ENCODE measurements at regions not wholly inside any gene's neighbourhood (a gene's known extent, or its start where the extent isn't known, plus 50 kb on each side); places are given as distances from the start of the nearest gene placed in this dataset.

GRCh38 chr11:45502226-45502545 lies 163.2 kb downstream of the CHST1 start:
- TF ChIP-seq YY1 (IDR thresholded peaks at IDR 0.05; ENCODE audit: insufficient read depth, insufficient read length) (no peak), SUZ12 (IDR thresholded peaks at IDR 0.05; ENCODE audit: extremely low read depth, insufficient read depth, insufficient read length) (no peak), ZNF274 (IDR thresholded peaks at IDR 0.05; ENCODE audit: low read depth, low read length) (no peak)

Data from NT2/D1 (cell line).